Prostate gland (tissue), 2 donors: ENCODE measurements at regions not wholly inside any gene's neighbourhood (a gene's known extent, or its start where the extent isn't known, plus 50 kb on each side); places are given as distances from the start of the nearest gene placed in this dataset.

Experiments used
- CTCF ChIP-seq, 4 experiments: fragments of 200-600 bp in 2 of 4; fragments of 450-650 bp in 2 of 4; sonication (generic) in 2 of 4; IDR thresholded peaks; 1 replicate in 3 of 4; 2 replicates in 1 of 4; pipeline ENCODE4 v1.5.1; 2016 to 2019; ENCODE audit warnings: antibody characterized with exemption in 4 of 4, mild to moderate bottlenecking in 2 of 4, moderate library complexity in 2 of 4
- POLR2AphosphoS5 ChIP-seq: sonication (generic); formaldehyde crosslinking; IDR thresholded peaks from one replicate; pipeline ENCODE4 v1.6.1; 2017; ENCODE audit warnings: antibody characterized with exemption

GRCh38 chr16:52229471-52229870, 317.5 kb downstream of the TOX3 start:
- no peak for TF ChIP-seq CTCF (IDR thresholded peaks at IDR 0.05)
- TF ChIP-seq POLR2AphosphoS5: no peak
